Stimulated activated CD8-positive, alpha-beta memory T cell treated with anti-CD3 and anti-CD28 coated beads, Interleukin-7, amount 100 ng/mL, for 1 hour (primary cell): ENCODE measurements at regions not wholly inside any gene's neighbourhood (a gene's known extent, or its start where the extent isn't known, plus 50 kb on each side); places are given as distances from the start of the nearest gene placed in this dataset.

ENCODE experiments used
- DNase-seq, 2 donors: peaks; one replicate each; pipeline ENCODE4 v3.0.0-alpha.2; 2020; ENCODE audit warnings: low read depth in 2 of 2

DNA sequence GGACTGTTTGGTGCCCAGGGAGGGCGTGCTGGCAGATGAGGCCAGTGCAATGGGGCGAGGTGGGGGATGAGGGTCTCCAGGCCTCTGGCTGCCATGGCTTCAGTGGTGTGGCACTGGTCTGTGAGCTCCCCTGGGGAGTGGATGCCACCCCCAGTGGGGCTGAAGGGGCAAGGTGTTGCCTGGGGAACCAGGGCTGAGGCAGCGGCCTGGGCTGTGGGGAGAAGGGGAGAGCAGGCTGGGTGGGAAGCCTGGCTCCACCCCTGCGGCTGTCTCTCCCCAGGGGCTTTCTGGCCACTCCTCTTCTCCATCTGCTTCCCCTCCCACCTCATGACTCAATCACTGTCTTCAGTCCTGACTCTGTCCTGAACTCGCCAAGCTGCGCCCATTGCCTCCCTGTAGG, 88.4 kb upstream of the TLE3 start:
- no peak for DNase-seq

DNA sequence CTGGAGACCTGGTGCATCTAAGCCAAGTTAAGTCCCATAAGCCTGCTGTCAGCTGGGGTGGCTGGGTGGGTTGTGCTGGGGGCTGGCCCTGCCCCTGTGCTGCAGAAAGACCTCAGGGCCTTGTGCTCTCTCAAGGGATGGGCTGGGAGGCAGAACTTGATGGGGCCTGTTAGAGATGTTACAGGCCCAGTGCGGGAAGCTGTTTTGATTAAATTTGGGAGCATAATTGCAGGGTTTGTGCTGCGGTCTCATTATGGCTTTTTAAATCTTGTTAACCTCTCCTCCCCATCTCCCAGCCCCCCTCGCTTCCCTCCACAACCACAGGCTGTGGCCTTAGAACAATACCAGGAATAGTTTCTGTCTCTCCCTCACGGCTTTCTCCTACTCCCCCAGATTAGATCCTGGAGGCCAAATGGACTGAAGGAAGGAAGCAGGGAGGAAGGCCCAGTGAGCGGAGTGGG, 87.6 kb upstream of the TLE3 start:
- DNase-seq = no peak

DNA sequence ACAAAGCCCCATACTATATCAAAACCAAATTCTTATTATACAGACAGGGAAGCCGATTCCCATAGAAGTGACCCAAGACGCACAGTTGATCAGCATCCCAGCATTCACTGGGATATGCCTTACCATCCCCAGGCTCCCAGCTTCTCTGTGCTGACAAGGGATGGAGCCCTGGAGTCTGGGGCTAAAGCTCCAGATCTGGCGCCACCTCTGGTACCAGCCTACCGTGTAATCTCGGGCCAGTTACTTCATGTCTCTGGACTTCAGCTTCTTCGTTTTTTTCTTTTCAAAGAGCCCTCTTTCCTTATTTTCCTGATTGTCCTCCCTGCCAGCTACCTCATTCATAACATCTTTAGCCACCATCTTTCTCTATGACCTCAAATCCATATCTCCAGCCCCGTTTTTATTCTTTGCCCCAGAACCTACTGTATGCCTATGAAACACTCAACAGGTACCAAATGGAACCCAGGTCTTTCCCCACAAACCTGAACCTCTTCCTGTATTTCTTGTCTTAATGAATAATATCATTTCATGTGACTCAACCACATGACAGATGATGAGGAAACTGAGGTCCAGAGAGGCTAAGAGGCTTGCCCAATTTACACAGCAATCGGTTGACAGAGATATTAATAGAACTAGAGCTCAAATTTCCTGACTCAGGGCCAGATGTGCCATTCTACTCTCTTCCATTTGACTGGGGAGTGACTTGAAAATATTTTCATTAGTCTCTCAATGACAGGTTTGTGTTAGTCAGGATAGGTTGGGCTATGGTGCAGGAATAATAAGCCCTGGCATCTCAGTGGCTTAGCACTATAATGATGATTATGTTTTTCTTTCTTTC, 85.4 kb upstream of the TLE3 start:
- DNase-seq = no peak

DNA sequence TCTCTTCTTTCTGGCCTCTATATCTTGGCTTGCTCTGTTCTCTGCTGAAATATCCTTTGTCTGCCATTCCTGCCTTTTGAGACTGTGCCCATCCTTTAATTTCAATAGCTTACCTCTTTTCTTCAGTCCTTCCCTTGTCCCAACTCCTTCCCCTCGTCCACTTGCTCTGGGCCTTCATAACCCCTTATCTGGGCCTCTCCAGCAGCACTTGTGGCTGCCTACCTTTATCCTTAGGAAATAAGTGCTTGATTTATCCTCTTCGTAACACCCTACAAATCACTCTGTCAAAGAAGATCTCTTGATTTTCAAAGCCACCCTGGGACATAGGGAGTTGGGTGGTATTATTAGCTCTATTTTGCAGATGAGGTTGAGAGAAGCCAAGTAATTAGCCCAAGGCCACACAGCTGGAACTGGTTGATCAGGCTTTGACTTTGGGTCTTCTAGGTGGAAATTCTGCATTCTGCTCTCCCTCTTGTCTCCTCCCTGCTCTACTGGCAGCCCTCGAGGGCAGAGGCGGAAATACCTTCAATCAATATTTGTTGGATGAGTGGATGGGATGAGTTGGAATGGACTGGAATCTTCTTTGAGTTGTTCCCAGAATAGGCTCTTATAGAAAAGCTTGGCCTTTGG, 84.0 kb upstream of the TLE3 start:
- DNase-seq = no peak

DNA sequence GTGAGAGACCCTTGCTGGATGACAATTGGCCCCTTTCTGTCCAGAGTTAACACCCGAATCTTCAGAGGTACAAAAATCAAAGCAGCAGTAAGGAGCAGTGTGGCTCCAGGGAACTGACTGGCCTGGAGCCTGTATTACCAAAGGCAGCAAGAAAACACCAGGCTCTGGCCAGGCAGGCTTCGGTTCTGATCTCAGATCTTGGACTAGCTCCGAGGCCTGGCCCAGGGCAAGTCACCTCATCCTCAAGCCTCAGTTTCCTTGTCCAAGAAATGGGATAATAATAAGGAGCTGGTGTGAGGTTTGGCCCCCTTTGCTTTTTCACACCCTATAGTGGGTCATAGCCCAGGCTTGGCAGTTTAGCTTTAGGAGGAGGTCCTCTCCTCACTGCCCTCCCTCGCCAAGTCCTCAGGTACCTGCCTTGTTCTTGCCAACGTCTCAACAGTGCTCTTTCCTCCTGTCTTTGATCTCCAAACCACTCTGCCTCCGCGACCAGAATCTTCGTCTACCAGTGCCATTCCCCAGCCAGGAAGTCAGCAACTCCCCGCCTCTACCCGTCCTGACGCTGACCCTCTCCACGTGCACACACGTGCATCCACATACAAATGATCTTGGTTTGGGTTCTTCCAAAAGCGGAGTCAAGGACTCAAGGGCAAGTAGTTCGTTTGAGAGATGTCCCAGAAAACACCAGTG, 82.6 kb upstream of the TLE3 start:
- no peak for DNase-seq

DNA sequence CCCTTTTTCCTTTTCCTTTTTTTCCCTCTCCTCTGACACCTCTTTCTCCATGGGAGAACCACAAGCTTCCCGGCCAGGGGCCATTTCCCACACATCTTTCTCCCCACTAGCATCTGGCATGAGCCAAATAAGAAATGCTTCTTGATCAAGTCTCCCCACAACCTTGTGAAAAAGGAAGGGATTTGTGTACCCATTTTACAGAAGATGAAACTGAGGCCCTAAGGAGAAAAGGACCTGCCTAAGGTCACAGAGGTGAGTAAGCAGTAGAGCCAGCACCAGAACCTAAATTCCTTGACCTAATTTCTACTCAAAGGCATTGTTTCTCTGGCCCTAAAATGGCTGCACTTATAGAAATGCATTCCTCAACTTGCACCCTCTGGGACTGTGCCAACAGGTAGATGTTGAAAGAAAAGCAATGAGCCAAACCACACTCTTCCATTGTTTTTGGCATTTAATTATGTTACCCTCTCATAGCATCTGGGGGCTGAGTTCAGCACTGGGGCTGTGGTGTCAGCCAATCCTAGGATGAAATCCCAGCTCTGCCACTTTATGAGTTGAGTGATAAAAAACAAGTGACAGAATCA, 81.7 kb upstream of the TLE3 start:
- no peak for DNase-seq

DNA sequence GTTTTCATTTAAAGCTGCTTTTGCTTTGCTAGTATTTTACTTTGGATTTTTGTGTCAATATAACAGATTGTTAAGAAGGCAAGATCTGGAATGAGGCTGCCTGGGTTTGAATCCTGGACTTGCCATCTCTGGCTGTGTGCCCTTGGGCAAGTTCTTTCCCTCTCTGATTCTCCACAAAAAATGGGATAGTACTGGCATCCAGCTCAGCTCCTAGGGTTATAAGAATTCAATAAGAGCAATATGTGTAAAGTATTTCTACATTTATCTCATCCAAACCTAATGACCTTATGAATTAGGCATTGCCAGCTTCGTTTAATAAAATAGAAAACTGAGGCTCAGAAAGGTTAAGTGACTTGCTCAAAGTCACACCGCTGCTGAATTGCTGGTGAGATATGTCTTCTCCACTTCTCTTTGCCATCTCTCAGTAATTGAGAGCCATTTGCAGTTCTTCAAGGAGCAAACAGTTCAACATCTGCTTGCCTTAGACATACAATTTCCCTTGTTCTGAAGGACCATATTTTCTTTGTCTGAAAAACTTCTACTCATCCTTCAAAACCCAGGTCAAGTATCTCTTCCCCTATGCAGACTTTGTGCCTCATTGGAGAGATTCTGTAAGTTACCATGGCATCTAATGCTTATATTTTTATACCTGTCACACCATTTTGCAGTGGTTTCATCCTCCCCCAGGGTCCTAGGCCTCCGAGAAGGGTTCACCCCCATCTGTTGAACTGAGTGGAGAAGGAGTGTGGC, 80.8 kb upstream of the TLE3 start:
- no peak for DNase-seq

DNA sequence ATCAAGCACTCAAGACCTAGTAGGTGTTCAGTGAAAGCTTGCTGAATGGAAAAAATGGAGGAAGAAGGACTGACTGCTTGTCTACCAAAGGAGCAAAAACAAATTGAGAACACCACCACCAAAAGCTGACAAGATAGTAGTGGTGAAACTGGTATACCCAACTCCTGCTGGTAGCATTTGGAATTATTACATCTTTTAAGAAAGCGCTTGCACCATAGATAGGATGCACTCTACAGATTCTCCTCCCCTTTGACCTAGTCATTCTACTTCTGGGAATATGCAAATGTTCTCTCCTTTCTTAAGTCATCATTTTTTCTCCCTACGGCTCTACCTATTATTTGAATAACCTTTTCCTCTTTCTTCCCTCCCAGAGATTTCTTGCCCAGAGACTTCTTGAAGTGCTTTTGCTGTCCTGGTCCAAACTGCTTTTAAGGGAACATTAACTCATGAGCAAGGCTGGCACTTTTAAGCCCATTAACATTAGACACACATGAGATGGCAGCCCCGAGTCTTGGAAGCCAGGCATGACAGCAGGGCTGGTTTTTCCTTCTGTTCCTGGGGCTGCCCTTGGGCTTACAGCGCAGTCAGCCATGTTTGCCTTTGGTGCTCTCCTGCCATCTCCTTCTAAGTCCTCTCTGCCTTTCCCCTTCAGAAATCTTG, 75.0 kb upstream of the TLE3 start:
- no peak for DNase-seq

DNA sequence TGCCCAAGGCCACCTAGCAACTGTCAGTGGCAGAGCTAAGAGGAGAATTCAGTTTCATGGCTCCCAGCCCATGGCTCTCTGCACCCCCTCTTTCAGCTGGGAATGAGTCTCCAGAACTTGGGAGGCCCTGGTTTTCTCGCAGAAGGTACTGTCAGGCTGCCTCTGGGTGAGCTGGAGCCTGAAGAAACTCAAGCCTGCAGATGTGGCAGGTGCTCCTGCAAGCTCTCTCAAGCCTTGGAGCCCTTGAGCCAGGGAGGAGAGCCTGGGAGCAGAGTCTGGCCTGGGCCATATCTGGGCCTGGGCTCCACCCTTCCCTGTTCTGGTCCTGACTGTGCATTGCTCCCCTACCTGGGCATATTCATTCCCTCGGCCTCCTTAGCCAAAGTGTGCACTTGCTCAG, 74.4 kb upstream of the TLE3 start:
- DNase-seq = no peak

DNA sequence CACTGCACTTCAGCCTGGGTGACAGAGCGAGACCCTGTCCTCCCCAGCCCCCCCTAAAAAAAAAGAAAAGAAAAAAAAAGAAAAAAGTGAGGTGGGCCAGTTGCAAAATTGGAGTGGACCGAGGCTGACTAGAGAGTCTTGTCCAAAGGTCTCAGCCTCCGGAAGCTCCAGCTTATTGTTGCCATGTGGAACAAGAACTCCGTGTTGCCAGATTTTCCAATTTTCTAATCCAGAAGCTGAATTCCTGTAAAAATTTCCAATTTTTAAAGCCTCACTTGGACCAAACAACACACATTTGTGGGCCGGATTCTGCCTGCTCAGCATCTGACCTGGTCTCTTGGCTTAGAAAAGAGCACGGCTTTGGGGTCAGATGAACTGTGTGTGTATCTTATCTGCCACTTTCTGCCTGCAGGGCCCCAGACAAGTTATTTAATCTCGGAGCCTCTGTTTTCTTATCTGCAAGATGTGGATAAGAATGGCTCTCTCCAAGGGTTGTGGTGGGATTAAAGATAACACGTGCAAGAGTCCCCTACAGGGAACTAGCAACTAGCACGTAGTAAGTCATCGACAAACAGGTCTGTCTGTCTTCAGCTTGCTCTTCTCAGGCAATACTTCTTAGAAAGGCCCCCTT, 73.7 kb upstream of the TLE3 start:
- DNase-seq = no peak

DNA sequence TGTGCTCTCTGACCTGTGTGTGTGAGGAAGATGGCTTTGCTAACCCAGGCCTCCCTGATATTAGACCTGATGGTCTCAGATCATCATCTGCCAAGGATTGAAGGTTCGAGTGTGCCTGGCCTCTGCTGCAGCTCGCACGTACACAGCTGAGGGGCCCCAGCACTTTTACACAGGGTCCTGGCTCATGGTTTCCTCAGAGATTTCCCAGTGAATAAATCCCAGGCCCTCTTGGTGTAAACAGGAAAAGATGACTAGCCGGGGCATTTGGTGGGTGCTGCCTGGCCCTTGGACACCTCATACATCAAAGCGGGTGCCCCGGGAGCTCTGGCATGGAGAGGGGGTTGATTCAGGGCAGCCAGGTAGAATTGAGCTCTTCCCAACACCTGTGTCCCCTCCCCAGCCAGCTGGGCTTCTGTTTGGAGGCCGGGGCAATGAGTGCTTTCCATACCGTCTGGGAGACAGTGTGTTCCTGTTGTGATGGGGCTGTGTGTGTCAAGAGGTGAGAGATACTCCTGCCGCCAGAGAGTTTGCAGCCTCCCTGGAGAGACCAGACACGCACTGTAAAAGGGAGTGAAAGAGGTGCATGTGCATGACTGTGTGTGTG, 72.5 kb upstream of the TLE3 start:
- DNase-seq = no peak

DNA sequence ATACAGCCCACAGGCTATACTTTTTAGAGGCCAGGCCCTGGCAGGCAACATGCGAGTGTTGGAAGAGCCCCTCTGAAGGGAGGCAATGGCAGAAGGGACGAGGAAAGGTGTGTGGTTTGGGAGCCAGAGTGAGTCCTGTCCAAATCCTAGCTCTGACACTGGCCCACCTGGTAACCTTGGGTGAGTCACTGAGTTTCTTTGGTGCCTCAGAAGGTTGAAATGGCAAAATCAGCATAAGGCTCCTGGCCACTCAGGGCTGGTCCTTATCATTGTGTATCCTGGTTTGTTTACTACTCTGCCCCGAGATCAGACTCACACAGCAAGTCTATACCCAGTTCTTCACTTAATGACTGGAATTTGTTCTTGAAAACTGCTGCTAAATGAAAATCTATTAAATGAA, 71.4 kb upstream of the TLE3 start:
- no peak for DNase-seq

DNA sequence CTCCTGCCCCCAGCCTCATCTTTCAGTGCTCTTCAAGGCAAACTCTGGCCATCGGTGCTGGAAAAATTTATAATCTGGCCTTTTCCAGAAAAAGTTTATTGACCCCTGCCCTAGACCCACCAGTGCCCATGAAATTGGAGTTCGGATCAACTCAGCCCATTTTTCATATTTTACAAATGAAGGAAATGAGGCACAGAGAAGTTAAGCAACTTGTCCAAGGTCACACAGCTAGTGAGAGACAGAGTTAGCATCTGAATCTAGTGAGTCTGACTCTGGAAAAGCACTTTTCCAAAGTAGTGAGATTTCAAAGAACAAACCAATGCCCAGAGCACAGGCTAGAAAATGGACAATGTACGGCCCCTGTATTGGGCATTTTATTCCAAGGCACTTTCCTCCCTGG, 69.4 kb upstream of the TLE3 start:
- no peak for DNase-seq

DNA sequence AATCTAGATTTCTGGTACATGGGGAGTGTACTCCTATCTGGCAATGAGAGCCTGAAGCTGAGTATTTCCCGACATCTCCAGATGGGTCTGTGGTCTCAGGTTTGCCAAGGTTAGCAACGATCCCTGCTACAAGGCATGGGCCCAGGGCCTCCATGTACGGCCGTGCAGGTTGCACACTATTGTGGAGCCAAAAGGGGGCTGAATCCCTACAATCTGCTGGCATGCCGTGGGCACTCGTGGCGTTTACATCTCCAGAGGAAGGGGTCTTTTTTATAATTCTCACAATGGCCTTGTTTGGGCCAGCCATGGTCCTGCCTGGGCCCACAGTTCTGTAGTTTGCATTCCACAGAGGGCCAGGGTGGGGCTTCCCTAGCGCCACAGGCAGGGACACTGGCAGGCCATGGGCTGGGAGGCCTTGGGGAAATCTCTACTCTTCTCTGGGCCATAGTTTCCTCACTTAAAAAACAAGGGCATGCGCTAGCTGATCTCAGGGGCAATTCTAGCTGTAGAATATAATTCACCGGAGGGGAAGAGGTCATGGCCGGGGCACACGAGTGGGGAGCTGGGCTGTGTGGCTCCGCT, 68.9 kb upstream of the TLE3 start:
- no peak for DNase-seq

DNA sequence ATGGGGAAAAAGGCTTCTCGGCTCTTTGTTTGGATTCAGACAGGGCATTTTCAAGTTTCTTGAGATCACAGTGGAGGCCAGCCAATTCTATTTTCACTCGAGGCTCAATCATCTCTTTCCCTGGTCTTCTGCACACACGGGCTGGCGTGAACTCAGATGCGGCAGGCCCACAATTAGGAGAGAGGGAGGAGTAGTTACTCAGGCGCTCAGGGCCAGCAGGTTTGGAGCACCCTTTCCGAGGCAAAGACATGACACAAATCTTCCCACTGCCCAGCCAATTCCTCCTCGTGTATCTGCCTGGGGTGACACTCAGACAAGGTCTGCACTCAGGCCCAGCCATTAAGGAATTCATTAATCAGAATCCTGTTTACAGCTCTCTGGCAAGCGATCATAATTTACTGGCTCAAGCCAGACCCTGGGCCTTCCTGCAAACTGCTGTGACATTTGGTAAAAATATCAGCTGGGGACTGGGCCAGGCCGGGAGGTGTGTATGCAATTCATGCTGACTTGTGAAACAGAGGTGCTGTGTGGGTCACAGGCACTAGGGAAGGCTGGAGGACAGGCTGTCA, 68.1 kb upstream of the TLE3 start:
- no peak for DNase-seq

DNA sequence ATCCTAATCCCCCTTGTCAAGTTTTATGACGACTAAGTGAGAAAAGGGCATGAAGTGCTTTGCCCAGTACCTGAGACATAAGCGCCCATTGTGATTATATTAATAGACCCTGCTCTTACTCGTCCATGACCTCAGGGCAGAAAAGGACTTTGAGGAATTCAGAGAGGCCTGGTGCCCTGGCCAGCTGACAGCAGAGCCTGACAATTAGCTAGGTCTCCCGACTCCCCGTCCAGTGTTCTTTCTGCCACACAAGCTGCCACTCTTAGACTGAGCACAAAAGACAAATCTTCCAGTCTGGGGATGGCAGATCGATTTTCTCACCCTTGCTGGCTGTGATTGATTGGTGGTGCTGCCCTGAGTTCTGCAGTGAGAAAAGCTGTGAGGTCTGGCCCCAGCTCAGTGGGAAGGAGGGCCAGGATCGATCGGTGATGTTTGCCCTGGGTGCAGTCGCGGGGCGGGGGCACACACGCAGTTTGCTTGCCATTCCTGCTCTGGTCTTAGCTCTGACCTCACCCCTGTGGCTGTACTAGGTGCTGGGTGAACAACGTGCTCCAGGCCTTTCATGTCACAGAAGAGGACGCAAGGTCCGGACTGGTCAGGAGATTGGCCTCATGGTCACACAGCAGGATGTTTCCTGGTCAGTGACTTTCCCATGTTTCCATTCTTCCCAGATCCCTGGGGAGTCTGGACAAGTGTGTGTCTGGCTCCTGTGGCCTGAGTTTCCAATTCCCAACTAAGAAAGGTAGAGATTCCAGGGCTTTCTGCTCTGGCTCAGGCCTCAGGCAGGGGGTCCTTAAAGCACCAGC, 67.4 kb upstream of the TLE3 start:
- no peak for DNase-seq

DNA sequence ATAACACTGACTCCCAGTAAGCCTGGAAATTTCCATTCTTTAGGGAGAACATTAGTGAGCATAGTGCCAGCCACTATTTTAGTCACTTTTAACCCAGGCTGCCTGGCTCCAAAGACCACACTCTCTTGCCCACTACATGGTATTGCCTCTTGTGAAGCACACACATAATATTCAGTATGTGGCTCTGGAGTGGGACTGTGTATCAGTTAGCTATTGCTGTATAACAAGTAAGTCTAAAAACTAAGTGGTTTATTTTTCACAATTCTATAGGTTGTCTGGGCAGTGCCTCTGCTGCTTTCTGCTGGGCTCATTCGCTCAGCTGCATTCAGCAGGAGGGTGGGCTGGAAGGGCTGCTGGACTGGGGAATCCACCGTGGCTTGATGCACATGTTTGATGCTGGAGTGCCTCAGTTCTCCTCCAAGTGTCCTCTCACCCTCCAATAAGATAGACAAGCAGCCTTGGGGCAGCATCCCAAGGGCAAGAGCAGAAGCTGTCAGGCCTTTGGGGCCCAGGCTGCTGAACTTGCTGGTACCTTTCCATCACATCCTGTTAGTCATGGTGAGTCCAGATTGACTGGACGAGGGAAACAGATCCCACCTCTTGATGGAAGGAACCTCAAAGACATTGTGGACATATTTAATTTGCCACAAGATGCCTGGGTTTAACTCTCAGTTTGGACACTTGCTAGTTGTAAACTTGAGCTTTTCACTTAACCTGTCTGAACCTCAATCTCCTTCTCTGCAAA, 66.6 kb upstream of the TLE3 start:
- no peak for DNase-seq
